GM04504 (cell line): ENCODE measurements at regions not wholly inside any gene's neighbourhood (a gene's known extent, or its start where the extent isn't known, plus 50 kb on each side); places are given as distances from the start of the nearest gene placed in this dataset.
A peak's percentile ranks its signal among the peaks of the same experiment; 100 is the strongest.

ENCODE experiments used
- DNase-seq: peaks from one replicate; pipeline ENCODE4 v3.0.0-alpha.2; 2012; ENCODE audit warnings: low read depth

GRCh38 chr1:79105500-79105899 is 99.0 kb upstream of the ADGRL4 start:
- DNase-seq, result no peak

- no peak for DNase-seq
Measured at GRCh38 chr1:79104617-79105016, 98.1 kb upstream of the ADGRL4 start.

- DNase-seq, result peak; percentile 47
Measured at GRCh38 chr1:79100385-79100784, 93.9 kb upstream of the ADGRL4 start.

- DNase-seq, result no peak
Measured at GRCh38 chr1:79090985-79091384, 84.5 kb upstream of the ADGRL4 start.

GRCh38 chr1:79089946-79090345 is 83.4 kb upstream of the ADGRL4 start:
- no peak for DNase-seq

- DNase-seq, result no peak
Measured at GRCh38 chr1:79082233-79082632, 75.7 kb upstream of the ADGRL4 start.

GRCh38 chr1:79079770-79080169 is 73.2 kb upstream of the ADGRL4 start:
- peak; percentile 48 for DNase-seq

GRCh38 chr1:79074975-79075374 is 68.4 kb upstream of the ADGRL4 start:
- no peak for DNase-seq

GRCh38 chr1:79069828-79070227 is 63.3 kb upstream of the ADGRL4 start:
- no peak for DNase-seq

GRCh38 chr1:79059341-79059740 is 52.8 kb upstream of the ADGRL4 start:
- DNase-seq, result no peak
